ENCODE measurements at regions not wholly inside any gene's neighbourhood (a gene's known extent, or its start where the extent isn't known, plus 50 kb on each side); places are given as distances from the start of the nearest gene placed in this dataset.

- Histone ChIP-seq H3K9ac (ENCODE audit: low read length in 2 of 2) (no peak overlapping the region), H3K9me3 (ENCODE audit: control insufficient read depth in 2 of 2, low read length in 2 of 2) (no peaks in the 10 kb centered on the region), H3K4me3 (ENCODE audit: low read length in 2 of 2) (no peak overlapping the region), H3K27me3 (ENCODE audit: control insufficient read depth in 1 of 2, insufficient read depth in 2 of 2, low read length in 2 of 2) (peaks cover 0 to 2% of the 10 kb centered on the region in 2 donors), H3K36me3 (ENCODE audit: control insufficient read depth in 2 of 2, insufficient read depth in 2 of 2, low read length in 2 of 2) (no peaks in the 10 kb centered on the region), H3K27ac (ENCODE audit: low read length) (no peak overlapping the region), H3K4me1 (ENCODE audit: control insufficient read depth, insufficient read depth, low read length) (peaks cover 3% of the 10 kb centered on the region)
Measured at GRCh38 chr3:194804796-194805195, 119.1 kb downstream of the FAM43A start.

DNA sequence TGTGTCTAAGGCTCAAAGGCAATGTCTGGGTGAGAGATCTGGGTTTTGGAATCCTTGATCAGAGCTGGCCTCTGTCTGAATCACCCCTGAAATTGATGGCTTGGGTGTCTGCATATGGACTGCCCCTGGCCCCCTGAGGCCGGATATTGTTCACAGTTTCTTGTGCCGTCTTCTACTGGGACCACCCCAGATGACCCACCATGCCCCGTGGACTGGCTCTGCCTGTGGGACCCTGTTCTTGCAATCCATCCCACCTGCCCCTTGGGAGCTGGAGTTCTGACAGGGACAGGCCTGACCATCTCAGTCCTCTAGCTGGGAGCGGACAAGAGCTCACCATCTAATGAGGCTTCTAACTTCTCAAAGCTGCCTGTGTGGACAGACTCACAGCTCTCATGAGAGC lies 119.9 kb downstream of the FAM43A start:
- no peak overlapping the region for H3K27ac ChIP-seq (ENCODE audit: low read length)
- H3K36me3 ChIP-seq (ENCODE audit: control insufficient read depth in 2 of 2, insufficient read depth in 2 of 2, low read length in 2 of 2), result no peaks in the 10 kb centered on the region
- no peak overlapping the region for H3K4me3 ChIP-seq (ENCODE audit: low read length in 2 of 2)
- H3K9me3 ChIP-seq (ENCODE audit: control insufficient read depth in 2 of 2, low read length in 2 of 2), result no peaks in the 10 kb centered on the region
- H3K9ac ChIP-seq (ENCODE audit: low read length in 2 of 2), result no peak overlapping the region
- peaks cover 3% of the 10 kb centered on the region for H3K4me1 ChIP-seq (ENCODE audit: control insufficient read depth, insufficient read depth, low read length)
- H3K27me3 ChIP-seq (ENCODE audit: control insufficient read depth in 1 of 2, insufficient read depth in 2 of 2, low read length in 2 of 2), result peaks cover 0 to 2% of the 10 kb centered on the region in 2 donors

- no peaks in the 10 kb centered on the region for H3K9me3 ChIP-seq (ENCODE audit: control insufficient read depth in 2 of 2, low read length in 2 of 2)
Measured at GRCh38 chr3:194806991-194807630, 121.4 kb downstream of the FAM43A start.

GRCh38 chr3:194808640-194809097 lies 123.0 kb downstream of the FAM43A start:
- Histone ChIP-seq H3K9ac (ENCODE audit: low read length in 2 of 2) (no peak overlapping the region), H3K4me3 (ENCODE audit: low read length in 2 of 2) (no peak overlapping the region), H3K27me3 (ENCODE audit: control insufficient read depth in 1 of 2, insufficient read depth in 2 of 2, low read length in 2 of 2) (no peaks in the 10 kb centered on the region), H3K27ac (ENCODE audit: low read length) (no peak overlapping the region), H3K36me3 (ENCODE audit: control insufficient read depth in 2 of 2, insufficient read depth in 2 of 2, low read length in 2 of 2) (no peaks in the 10 kb centered on the region), H3K9me3 (ENCODE audit: control insufficient read depth in 2 of 2, low read length in 2 of 2) (no peaks in the 10 kb centered on the region), H3K4me1 (ENCODE audit: control insufficient read depth, insufficient read depth, low read length) (no peaks in the 10 kb centered on the region)

More at GRCh38 chr3:194806991-194807630, 121.4 kb downstream of the FAM43A start:
- H3K27me3 ChIP-seq (ENCODE audit: control insufficient read depth in 1 of 2, insufficient read depth in 2 of 2, low read length in 2 of 2), result no peaks in the 10 kb centered on the region
- H3K4me1 ChIP-seq (ENCODE audit: control insufficient read depth, insufficient read depth, low read length), result no peaks in the 10 kb centered on the region
- no peak overlapping the region for H3K27ac ChIP-seq (ENCODE audit: low read length)
- no peaks in the 10 kb centered on the region for H3K36me3 ChIP-seq (ENCODE audit: control insufficient read depth in 2 of 2, insufficient read depth in 2 of 2, low read length in 2 of 2)
- H3K4me3 ChIP-seq (ENCODE audit: low read length in 2 of 2), result no peak overlapping the region
- H3K9ac ChIP-seq (ENCODE audit: low read length in 2 of 2), result no peak overlapping the region

DNA sequence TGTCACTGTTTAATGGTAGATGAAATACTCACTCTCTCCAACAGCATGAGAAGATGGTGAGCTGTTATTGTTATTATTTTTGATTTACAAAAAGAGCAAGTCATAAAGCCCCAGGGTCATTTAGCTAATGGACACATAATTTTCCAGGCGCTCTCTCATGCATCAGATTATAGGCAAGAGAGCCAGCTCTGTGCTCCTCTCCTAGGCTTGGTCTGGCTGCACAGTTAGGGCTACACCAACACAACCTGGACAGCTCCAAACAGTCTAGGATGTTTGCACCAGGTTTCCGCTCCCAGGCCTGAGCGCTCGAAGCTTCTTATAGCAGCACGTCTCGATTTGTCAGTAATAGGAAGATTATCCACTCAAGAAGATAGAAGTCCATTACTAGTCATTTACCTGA lies 123.7 kb downstream of the FAM43A start:
- Histone ChIP-seq H3K27ac (ENCODE audit: low read length) (no peak overlapping the region), H3K4me1 (ENCODE audit: control insufficient read depth, insufficient read depth, low read length) (no peaks in the 10 kb centered on the region), H3K9ac (ENCODE audit: low read length in 2 of 2) (no peak overlapping the region)

DNA sequence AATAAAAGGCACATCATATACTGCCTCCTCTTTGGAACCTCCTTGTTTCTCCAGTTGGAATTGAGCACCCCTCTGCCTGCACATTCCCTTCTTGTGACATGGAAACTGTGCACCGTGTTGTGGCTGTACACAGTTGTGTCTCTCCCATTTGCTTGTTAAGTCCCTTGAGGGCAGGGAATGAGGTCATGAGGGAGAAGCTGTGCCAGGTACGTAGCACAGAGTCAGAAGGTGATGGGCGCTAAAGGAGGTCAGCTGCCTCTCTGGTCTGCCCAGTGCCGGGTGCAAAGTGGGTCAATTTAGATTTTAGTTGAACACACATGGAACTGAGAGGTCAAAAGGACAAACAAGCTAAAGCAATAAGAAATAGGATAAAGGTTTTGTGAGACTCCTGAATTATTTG lies 124.4 kb downstream of the FAM43A start:
- no peaks in the 10 kb centered on the region for H3K9me3 ChIP-seq (ENCODE audit: control insufficient read depth in 2 of 2, low read length in 2 of 2)
- H3K4me1 ChIP-seq (ENCODE audit: control insufficient read depth, insufficient read depth, low read length), result no peaks in the 10 kb centered on the region
- H3K4me3 ChIP-seq (ENCODE audit: low read length in 2 of 2), result no peak overlapping the region
- no peak overlapping the region for H3K9ac ChIP-seq (ENCODE audit: low read length in 2 of 2)
- H3K27me3 ChIP-seq (ENCODE audit: control insufficient read depth in 1 of 2, insufficient read depth in 2 of 2, low read length in 2 of 2), result no peaks in the 10 kb centered on the region
- no peaks in the 10 kb centered on the region for H3K36me3 ChIP-seq (ENCODE audit: control insufficient read depth in 2 of 2, insufficient read depth in 2 of 2, low read length in 2 of 2)
- H3K27ac ChIP-seq (ENCODE audit: low read length), result no peak overlapping the region

More for the DNA sequence above, 123.7 kb downstream of the FAM43A start:
- Histone ChIP-seq H3K4me3 (ENCODE audit: low read length in 2 of 2) (no peak overlapping the region), H3K9me3 (ENCODE audit: control insufficient read depth in 2 of 2, low read length in 2 of 2) (no peaks in the 10 kb centered on the region), H3K36me3 (ENCODE audit: control insufficient read depth in 2 of 2, insufficient read depth in 2 of 2, low read length in 2 of 2) (no peaks in the 10 kb centered on the region), H3K27me3 (ENCODE audit: control insufficient read depth in 1 of 2, insufficient read depth in 2 of 2, low read length in 2 of 2) (no peaks in the 10 kb centered on the region)

GRCh38 chr3:194811118-194811517 lies 125.4 kb downstream of the FAM43A start:
- no peak overlapping the region for H3K9ac ChIP-seq (ENCODE audit: low read length in 2 of 2)
- no peak overlapping the region for H3K27ac ChIP-seq (ENCODE audit: low read length)
- H3K4me1 ChIP-seq (ENCODE audit: control insufficient read depth, insufficient read depth, low read length), result no peaks in the 10 kb centered on the region

GRCh38 chr3:194812176-194812575 lies 126.5 kb downstream of the FAM43A start:
- Histone ChIP-seq H3K9ac (ENCODE audit: low read length in 2 of 2) (no peak overlapping the region), H3K9me3 (ENCODE audit: control insufficient read depth in 2 of 2, low read length in 2 of 2) (no peaks in the 10 kb centered on the region), H3K4me3 (ENCODE audit: low read length in 2 of 2) (no peak overlapping the region), H3K36me3 (ENCODE audit: control insufficient read depth in 2 of 2, insufficient read depth in 2 of 2, low read length in 2 of 2) (no peaks in the 10 kb centered on the region), H3K27me3 (ENCODE audit: control insufficient read depth in 1 of 2, insufficient read depth in 2 of 2, low read length in 2 of 2) (no peaks in the 10 kb centered on the region), H3K27ac (ENCODE audit: low read length) (no peak overlapping the region), H3K4me1 (ENCODE audit: control insufficient read depth, insufficient read depth, low read length) (no peaks in the 10 kb centered on the region)

More at GRCh38 chr3:194811118-194811517, 125.4 kb downstream of the FAM43A start:
- no peaks in the 10 kb centered on the region for H3K9me3 ChIP-seq (ENCODE audit: control insufficient read depth in 2 of 2, low read length in 2 of 2)
- H3K36me3 ChIP-seq (ENCODE audit: control insufficient read depth in 2 of 2, insufficient read depth in 2 of 2, low read length in 2 of 2), result no peaks in the 10 kb centered on the region
- no peaks in the 10 kb centered on the region for H3K27me3 ChIP-seq (ENCODE audit: control insufficient read depth in 1 of 2, insufficient read depth in 2 of 2, low read length in 2 of 2)
- no peak overlapping the region for H3K4me3 ChIP-seq (ENCODE audit: low read length in 2 of 2)

DNA sequence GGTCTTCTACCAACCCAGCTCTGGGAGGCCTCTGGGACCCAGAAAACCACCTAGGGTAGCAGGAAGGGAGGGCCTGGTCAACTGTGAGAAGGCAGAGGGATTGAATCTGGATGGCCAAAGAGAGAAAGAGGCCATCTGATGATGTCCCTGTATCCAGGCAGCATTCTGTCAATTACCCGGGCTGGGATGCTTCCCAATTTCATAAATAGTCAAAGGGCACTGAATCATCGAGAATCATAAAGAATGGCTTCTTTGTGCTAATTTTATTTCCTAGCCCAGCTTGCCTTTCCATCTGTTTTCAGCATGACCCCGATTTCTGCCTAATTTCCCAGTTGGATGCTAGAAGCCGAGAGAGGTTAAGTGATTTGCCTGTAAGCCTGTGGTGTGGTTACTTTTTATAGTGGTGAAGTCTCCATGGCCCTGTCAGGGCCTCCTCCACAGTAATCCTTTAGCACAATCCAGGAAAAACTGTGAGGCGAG lies 129.2 kb downstream of the FAM43A start:
- H3K4me3 ChIP-seq (ENCODE audit: low read length in 2 of 2), result no peak overlapping the region
- no peaks in the 10 kb centered on the region for H3K9me3 ChIP-seq (ENCODE audit: control insufficient read depth in 2 of 2, low read length in 2 of 2)
- H3K36me3 ChIP-seq (ENCODE audit: control insufficient read depth in 2 of 2, insufficient read depth in 2 of 2, low read length in 2 of 2), result no peaks in the 10 kb centered on the region
- H3K27me3 ChIP-seq (ENCODE audit: control insufficient read depth in 1 of 2, insufficient read depth in 2 of 2, low read length in 2 of 2), result peaks cover 0 to 2% of the 10 kb centered on the region in 2 donors
- no peaks in the 10 kb centered on the region for H3K4me1 ChIP-seq (ENCODE audit: control insufficient read depth, insufficient read depth, low read length)
- H3K9ac ChIP-seq (ENCODE audit: low read length in 2 of 2), result no peak overlapping the region
- H3K27ac ChIP-seq (ENCODE audit: low read length), result no peak overlapping the region

GRCh38 chr3:194816748-194817591 lies 131.3 kb downstream of the FAM43A start:
- no peaks in the 10 kb centered on the region for H3K36me3 ChIP-seq (ENCODE audit: control insufficient read depth in 2 of 2, insufficient read depth in 2 of 2, low read length in 2 of 2)
- H3K27ac ChIP-seq (ENCODE audit: low read length), result no peak overlapping the region
- H3K4me3 ChIP-seq (ENCODE audit: low read length in 2 of 2), result no peak overlapping the region
- no peaks in the 10 kb centered on the region for H3K9me3 ChIP-seq (ENCODE audit: control insufficient read depth in 2 of 2, low read length in 2 of 2)
- H3K27me3 ChIP-seq (ENCODE audit: control insufficient read depth in 1 of 2, insufficient read depth in 2 of 2, low read length in 2 of 2), result peaks cover 0 to 2% of the 10 kb centered on the region in 2 donors
- no peaks in the 10 kb centered on the region for H3K4me1 ChIP-seq (ENCODE audit: control insufficient read depth, insufficient read depth, low read length)
- no peak overlapping the region for H3K9ac ChIP-seq (ENCODE audit: low read length in 2 of 2)

- Histone ChIP-seq H3K27ac (ENCODE audit: low read length) (no peak overlapping the region), H3K9ac (ENCODE audit: low read length in 2 of 2) (no peak overlapping the region), H3K9me3 (ENCODE audit: control insufficient read depth in 2 of 2, low read length in 2 of 2) (no peaks in the 10 kb centered on the region), H3K4me1 (ENCODE audit: control insufficient read depth, insufficient read depth, low read length) (no peaks in the 10 kb centered on the region), H3K36me3 (ENCODE audit: control insufficient read depth in 2 of 2, insufficient read depth in 2 of 2, low read length in 2 of 2) (no peaks in the 10 kb centered on the region), H3K27me3 (ENCODE audit: control insufficient read depth in 1 of 2, insufficient read depth in 2 of 2, low read length in 2 of 2) (peaks cover 0 to 2% of the 10 kb centered on the region in 2 donors), H3K4me3 (ENCODE audit: low read length in 2 of 2) (no peak overlapping the region)
Measured at GRCh38 chr3:194817592-194817930, 131.9 kb downstream of the FAM43A start.
